ENCODE measurements at regions not wholly inside any gene's neighbourhood (a gene's known extent, or its start where the extent isn't known, plus 50 kb on each side); places are given as distances from the start of the nearest gene placed in this dataset.

DNA sequence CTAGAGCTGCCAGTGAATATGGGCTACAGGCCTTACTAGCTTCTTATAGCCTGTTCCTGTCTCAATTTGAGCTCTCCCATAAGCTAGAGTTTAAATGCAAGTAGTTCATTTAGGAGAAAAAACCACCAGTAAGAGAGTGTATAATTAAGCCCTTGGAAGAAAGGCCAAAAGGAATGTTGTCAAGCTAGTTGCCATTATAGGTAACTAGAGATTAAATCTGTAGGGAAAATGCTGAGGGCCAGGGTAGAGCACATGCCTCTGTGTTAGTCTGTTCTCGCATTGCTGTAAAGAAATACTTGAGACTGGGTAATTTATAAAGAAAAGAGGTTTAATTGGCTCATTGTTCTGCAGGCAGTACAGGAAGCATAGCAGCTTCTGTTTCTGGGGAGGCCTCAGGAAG, 410.2 kb downstream of the MID1IP1 start:
- TF ChIP-seq EP300 (IDR thresholded peaks at IDR 0.05) (no peak), CTCF (IDR thresholded peaks at IDR 0.05) (no peak)

Data from ovary (tissue), 3 donors.